Uterus (tissue), 3 donors: ENCODE measurements at regions not wholly inside any gene's neighbourhood (a gene's known extent, or its start where the extent isn't known, plus 50 kb on each side); places are given as distances from the start of the nearest gene placed in this dataset.

Experiments used
- DNase-seq, 2 donors: peaks; one replicate each; pipeline ENCODE4 v3.0.0-alpha.2; 2019 to 2020
- H3K27ac ChIP-seq, 2 donors: fragments of 200-600 bp; sonication (generic); 1 replicate in 1 of 2; 2 replicates in 1 of 2; pipeline ENCODE4 v1.5.1; 2016 to 2018
- H3K27me3 ChIP-seq, 2 donors: fragments of 200-600 bp; sonication (generic); one replicate each; pipeline ENCODE4 v1.5.1; 2018 to 2019; ENCODE audit warnings: control low read depth in 1 of 2
- H3K36me3 ChIP-seq, 2 donors: fragments of 200-600 bp; sonication (generic); one replicate each; pipeline ENCODE4 v1.5.1; 2019; ENCODE audit warnings: control low read depth in 1 of 2
- H3K4me1 ChIP-seq, 2 donors: fragments of 200-600 bp; sonication (generic); one replicate each; pipeline ENCODE4 v1.5.1; 2018 to 2019; ENCODE audit warnings: control low read depth in 1 of 2
- H3K4me3 ChIP-seq, 2 donors: fragments of 200-600 bp; sonication (generic); 1 replicate in 1 of 2; 2 replicates in 1 of 2; pipeline ENCODE4 v1.5.1; 2018 to 2019; ENCODE audit warnings: mild to moderate bottlenecking in 1 of 2
- H3K9me3 ChIP-seq, 2 donors: fragments of 200-600 bp; sonication (generic); one replicate each; pipeline ENCODE4 v1.5.1; 2019; ENCODE audit warnings: control low read depth in 1 of 2
- CTCF ChIP-seq, 4 experiments: fragments of 200-600 bp in 2 of 4; fragments of 450-650 bp in 2 of 4; sonication (generic) in 2 of 4; IDR thresholded peaks; one replicate each; pipeline ENCODE4 v1.5.1; 2016 to 2019; ENCODE audit warnings: antibody characterized with exemption in 4 of 4, mild to moderate bottlenecking in 2 of 4, moderate library complexity in 1 of 4
- POLR2A ChIP-seq, 2 donors: fragments of 450-650 bp; IDR thresholded peaks; one replicate each; pipeline ENCODE4 v1.6.1; 2016; ENCODE audit warnings: antibody characterized with exemption in 2 of 2, mild to moderate bottlenecking in 1 of 2, moderate library complexity in 1 of 2
- intact Hi-C: fragments of 100-400 bp; cut with DNase I; formaldehyde crosslinking; loops from one replicate; pipeline ENCODE4 v1.15.1; 2023; ENCODE audit warnings: low total_unique reads
- donor health status: DM: yes; HTN: yes; CAD: no.

GRCh38 chr5:166982226-166982625, 1309.2 kb upstream of the WWC1 start:
- Histone ChIP-seq H3K36me3 (no peaks in the 10 kb centered on the region), H3K27ac (no peak overlapping the region), H3K27me3 (peaks cover 0 to 23% of the 10 kb centered on the region in 2 donors), H3K4me1 (peaks cover 0 to 9% of the 10 kb centered on the region in 2 donors), H3K9me3 (no peaks in the 10 kb centered on the region), H3K4me3 (no peak overlapping the region)
- no peak for TF ChIP-seq POLR2A (IDR thresholded peaks at IDR 0.05)
- no peak for TF ChIP-seq CTCF (IDR thresholded peaks at IDR 0.05)
- intact Hi-C loops, result no loop called here
- no peak for DNase-seq

- H3K27me3 ChIP-seq, result no peaks in the 10 kb centered on the region
- H3K4me3 ChIP-seq, result no peak overlapping the region
- TF ChIP-seq POLR2A (IDR thresholded peaks at IDR 0.05) (no peak), CTCF (IDR thresholded peaks at IDR 0.05) (no peak)
- H3K4me1 ChIP-seq, result no peaks in the 10 kb centered on the region
- intact Hi-C loops, result no loop called here
- no peak overlapping the region for H3K27ac ChIP-seq
- DNase-seq, result no peak
- H3K9me3 ChIP-seq, result no peaks in the 10 kb centered on the region
- H3K36me3 ChIP-seq, result no peaks in the 10 kb centered on the region
Observed at GRCh38 chr5:166991601-166992000, 1299.8 kb upstream of the WWC1 start.

GRCh38 chr5:166992108-166992507, 1299.3 kb upstream of the WWC1 start:
- TF ChIP-seq CTCF (IDR thresholded peaks at IDR 0.05) (no peak), POLR2A (IDR thresholded peaks at IDR 0.05) (no peak)
- no peaks in the 10 kb centered on the region for H3K36me3 ChIP-seq
- no peak for DNase-seq
- no peaks in the 10 kb centered on the region for H3K27me3 ChIP-seq
- no peaks in the 10 kb centered on the region for H3K9me3 ChIP-seq
- H3K4me3 ChIP-seq, result no peak overlapping the region
- no peak overlapping the region for H3K27ac ChIP-seq
- H3K4me1 ChIP-seq, result no peaks in the 10 kb centered on the region
- intact Hi-C loops, result no loop called here

GRCh38 chr5:166992874-166993722, 1298.3 kb upstream of the WWC1 start:
- H3K27me3 ChIP-seq, result no peaks in the 10 kb centered on the region
- TF ChIP-seq POLR2A (IDR thresholded peaks at IDR 0.05) (no peak), CTCF (IDR thresholded peaks at IDR 0.05) (no peak)
- no peaks in the 10 kb centered on the region for H3K4me1 ChIP-seq
- no peak overlapping the region for H3K4me3 ChIP-seq
- H3K27ac ChIP-seq, result no peak overlapping the region
- intact Hi-C loops, result no loop called here
- no peaks in the 10 kb centered on the region for H3K9me3 ChIP-seq
- H3K36me3 ChIP-seq, result no peaks in the 10 kb centered on the region
- no peak for DNase-seq

- no peak overlapping the region for H3K4me3 ChIP-seq
- TF ChIP-seq CTCF (IDR thresholded peaks at IDR 0.05), result no peak
- no peak for TF ChIP-seq POLR2A (IDR thresholded peaks at IDR 0.05)
Observed at GRCh38 chr5:166994226-166994625, 1297.2 kb upstream of the WWC1 start.

More at GRCh38 chr5:166994226-166994625, 1297.2 kb upstream of the WWC1 start:
- Histone ChIP-seq H3K4me1 (no peaks in the 10 kb centered on the region), H3K9me3 (no peaks in the 10 kb centered on the region), H3K36me3 (no peaks in the 10 kb centered on the region), H3K27me3 (no peaks in the 10 kb centered on the region), H3K27ac (no peak overlapping the region)
- intact Hi-C loops, result no loop called here
- no peak for DNase-seq
